HUES64 (cell line): ENCODE measurements at regions not wholly inside any gene's neighbourhood (a gene's known extent, or its start where the extent isn't known, plus 50 kb on each side); places are given as distances from the start of the nearest gene placed in this dataset.

ENCODE experiments used
- H3K27ac ChIP-seq: 2 replicates; pipeline ENCODE4 v1.7.0; 2013; ENCODE audit warnings: low read depth, low read length, inconsistent platforms
- H3K27me3 ChIP-seq: 2 replicates; pipeline ENCODE4 v1.6.1; 2013; ENCODE audit warnings: mild to moderate bottlenecking, low read length; ENCODE audit not compliant: insufficient read depth
- H3K36me3 ChIP-seq: 2 replicates; pipeline ENCODE4 v1.6.1; 2013; ENCODE audit warnings: mild to moderate bottlenecking, low read length; ENCODE audit not compliant: insufficient read depth
- H3K4me1 ChIP-seq: 2 replicates; pipeline ENCODE4 v1.6.1; 2013; ENCODE audit warnings: mild to moderate bottlenecking, low read length, moderate library complexity; ENCODE audit not compliant: insufficient read depth
- H3K4me3 ChIP-seq: 2 replicates; pipeline ENCODE4 v1.5.1; 2013; ENCODE audit warnings: mild to moderate bottlenecking, low read length, moderate library complexity
- H3K9ac ChIP-seq: 2 replicates; pipeline ENCODE4 v1.6.1; 2013; ENCODE audit warnings: mild to moderate bottlenecking, low read depth, low read length
- H3K9me3 ChIP-seq: 2 replicates; pipeline ENCODE4 v1.6.1; 2013; ENCODE audit warnings: low read depth, low read length; ENCODE audit not compliant: insufficient read depth
- WGBS: fragments of 150-250, 120-280 bp; methylation state at CpG from one replicate; pipeline ENCODE4 v1.1.7; 2013; ENCODE audit warnings: missing lambda C conversion rate; 5-methylcytosine and 5-hydroxymethylcytosine counted together

DNA sequence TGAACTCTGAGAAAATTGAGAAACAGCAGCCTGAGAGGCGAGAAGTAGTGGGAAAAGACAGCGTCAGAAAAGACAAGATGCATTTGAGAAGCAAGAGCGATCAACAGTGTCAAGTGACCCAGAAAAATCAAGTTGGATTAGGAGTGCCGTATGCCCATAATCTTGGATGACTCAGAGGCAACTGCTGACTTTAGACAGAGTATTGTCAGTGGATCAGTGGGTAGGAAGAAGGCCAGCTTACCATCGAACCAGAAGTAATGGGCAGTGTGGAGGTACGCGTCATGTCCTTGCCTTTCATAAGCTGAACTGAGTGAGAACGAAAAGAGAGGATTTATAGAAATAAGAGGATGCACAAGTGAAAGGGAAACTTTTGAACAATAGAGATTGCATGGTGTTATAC is 151.0 kb upstream of the NAV3 start:
- Histone ChIP-seq H3K9ac (no peak overlapping the region), H3K4me1 (no peaks in the 10 kb centered on the region), H3K27ac (no peak overlapping the region), H3K9me3 (no peaks in the 10 kb centered on the region), H3K36me3 (no peaks in the 10 kb centered on the region), H3K27me3 (peaks cover 15% of the 10 kb centered on the region; the same call in 1 of the 2 replicates), H3K4me3 (no peak overlapping the region)
- WGBS = 93% methylated on average over 8 of the region's 8 CpGs

DNA sequence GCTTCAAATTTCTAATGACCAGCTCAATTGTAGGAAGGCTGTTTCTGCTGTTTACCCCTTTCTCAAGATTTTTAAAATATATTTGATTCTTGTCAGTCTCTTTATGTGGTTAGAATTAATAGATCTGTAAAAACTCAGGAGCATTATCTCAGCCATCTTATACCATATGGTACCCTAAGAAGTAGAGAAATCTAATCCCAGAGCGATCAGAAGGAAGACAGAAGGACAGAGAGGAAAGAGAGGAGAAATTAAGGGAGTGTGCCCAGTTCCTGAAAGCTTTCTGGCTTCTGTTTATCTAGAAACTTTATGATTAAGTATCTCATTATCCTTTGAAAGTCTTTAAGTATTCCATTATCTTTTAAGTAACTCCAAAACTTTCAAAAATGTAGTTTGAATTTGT is 152.1 kb upstream of the NAV3 start:
- no peaks in the 10 kb centered on the region for H3K4me1 ChIP-seq
- WGBS = 100% methylated on average over 1 of the region's 1 CpG
- no peak overlapping the region for H3K9ac ChIP-seq

DNA sequence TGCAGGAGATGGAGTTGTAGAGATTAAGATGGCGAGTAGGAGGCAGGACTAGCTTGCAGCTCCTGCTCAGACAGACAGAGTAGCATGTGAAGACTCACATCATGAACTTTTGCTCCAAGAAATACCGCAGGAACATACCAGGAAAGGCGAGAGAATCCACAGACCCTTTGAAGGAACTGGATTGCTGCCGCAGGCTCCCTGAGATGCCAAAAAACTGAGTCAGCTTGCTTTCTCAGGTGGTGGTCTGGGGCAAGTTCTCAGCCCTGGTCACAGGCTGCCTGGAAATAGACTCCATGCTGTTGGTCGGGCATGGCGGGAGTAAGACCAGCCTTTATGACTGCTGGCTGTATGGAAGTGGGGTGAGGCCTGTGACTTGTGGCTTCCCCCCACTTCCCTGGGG is 163.6 kb upstream of the NAV3 start:
- Histone ChIP-seq H3K36me3 (no peaks in the 10 kb centered on the region), H3K9me3 (peaks cover 2% of the 10 kb centered on the region; the same call in 1 of the 2 replicates), H3K27me3 (no peaks in the 10 kb centered on the region), H3K27ac (no peak overlapping the region), H3K4me3 (no peak overlapping the region), H3K4me1 (no peaks in the 10 kb centered on the region), H3K9ac (no peak overlapping the region)
- whole genome bisulfite sequencing = 88% methylated on average over 6 of the region's 6 CpGs

More for the DNA sequence above, 152.1 kb upstream of the NAV3 start:
- Histone ChIP-seq H3K27me3 (peaks cover 15% of the 10 kb centered on the region; the same call in 1 of the 2 replicates), H3K36me3 (no peaks in the 10 kb centered on the region), H3K9me3 (no peaks in the 10 kb centered on the region), H3K27ac (no peak overlapping the region), H3K4me3 (no peak overlapping the region)

DNA sequence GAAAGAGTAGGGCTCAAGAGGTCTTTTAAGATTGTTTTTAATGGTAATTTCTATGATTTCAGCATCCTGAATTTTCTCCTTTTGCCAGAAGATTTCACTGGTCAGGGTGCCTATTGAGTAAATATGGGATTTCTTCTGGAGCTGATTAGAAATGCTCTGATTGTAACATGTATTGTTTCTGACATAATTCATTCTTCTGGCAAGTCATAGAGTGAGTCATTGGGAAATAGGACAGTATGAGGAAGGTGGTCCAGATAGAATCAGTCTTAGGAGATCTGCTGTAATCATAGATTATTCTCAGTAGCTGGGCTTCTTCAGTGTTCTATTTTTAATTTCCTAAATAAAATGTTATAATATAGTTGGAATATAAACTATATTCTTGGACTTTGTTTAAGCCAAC is 182.0 kb upstream of the NAV3 start:
- no peaks in the 10 kb centered on the region for H3K9me3 ChIP-seq
- H3K9ac ChIP-seq = no peak overlapping the region
- no peak overlapping the region for H3K27ac ChIP-seq
- no peaks in the 10 kb centered on the region for H3K27me3 ChIP-seq
- no peaks in the 10 kb centered on the region for H3K36me3 ChIP-seq
- no peak overlapping the region for H3K4me3 ChIP-seq
- H3K4me1 ChIP-seq = peaks cover 42% of the 10 kb centered on the region

DNA sequence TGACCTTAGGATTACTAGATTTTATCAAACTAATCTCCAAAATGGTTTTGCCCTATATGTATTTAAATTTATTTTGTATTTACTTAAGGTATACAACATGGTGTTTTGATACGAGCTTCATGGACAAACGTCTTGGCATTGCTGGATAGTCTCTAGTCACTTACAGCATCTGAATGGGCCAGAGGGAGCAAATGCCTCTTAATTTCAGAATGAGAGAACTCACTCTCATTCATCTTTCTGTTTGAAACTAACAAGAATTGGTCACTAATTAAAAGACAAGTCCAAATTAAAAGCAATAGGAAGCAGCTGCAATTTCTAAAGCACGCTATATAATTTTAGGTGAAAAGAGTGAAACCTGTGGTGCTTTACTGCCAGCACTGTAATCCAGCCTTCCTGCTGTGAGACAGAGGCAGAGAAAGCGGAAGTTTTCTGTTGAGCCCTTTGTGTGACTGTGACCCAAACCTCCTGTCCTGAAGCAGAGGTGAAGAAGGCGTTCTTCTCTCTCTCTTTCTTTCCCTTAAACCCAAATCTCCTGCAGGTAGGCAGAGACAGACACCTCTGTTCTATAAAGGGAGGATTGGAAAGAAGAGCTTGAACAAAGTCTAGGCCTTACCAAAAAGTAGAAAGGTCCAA is 184.6 kb upstream of the NAV3 start:
- H3K9ac ChIP-seq = 0 out of 2 replicates have a peak overlapping the region, but pooled peaks have one; percentile 20
- H3K27ac ChIP-seq = peak overlapping the region; percentile 81; the same call in 1 of the 2 replicates
- H3K9me3 ChIP-seq = no peaks in the 10 kb centered on the region
- H3K4me1 ChIP-seq = peaks cover 46% of the 10 kb centered on the region
- no peaks in the 10 kb centered on the region for H3K36me3 ChIP-seq
- H3K4me3 ChIP-seq = peak overlapping the region; percentile 26; the same call in 1 of the 2 replicates
- H3K27me3 ChIP-seq = no peaks in the 10 kb centered on the region
- WGBS = 19% methylated on average over 5 of the region's 5 CpGs

DNA sequence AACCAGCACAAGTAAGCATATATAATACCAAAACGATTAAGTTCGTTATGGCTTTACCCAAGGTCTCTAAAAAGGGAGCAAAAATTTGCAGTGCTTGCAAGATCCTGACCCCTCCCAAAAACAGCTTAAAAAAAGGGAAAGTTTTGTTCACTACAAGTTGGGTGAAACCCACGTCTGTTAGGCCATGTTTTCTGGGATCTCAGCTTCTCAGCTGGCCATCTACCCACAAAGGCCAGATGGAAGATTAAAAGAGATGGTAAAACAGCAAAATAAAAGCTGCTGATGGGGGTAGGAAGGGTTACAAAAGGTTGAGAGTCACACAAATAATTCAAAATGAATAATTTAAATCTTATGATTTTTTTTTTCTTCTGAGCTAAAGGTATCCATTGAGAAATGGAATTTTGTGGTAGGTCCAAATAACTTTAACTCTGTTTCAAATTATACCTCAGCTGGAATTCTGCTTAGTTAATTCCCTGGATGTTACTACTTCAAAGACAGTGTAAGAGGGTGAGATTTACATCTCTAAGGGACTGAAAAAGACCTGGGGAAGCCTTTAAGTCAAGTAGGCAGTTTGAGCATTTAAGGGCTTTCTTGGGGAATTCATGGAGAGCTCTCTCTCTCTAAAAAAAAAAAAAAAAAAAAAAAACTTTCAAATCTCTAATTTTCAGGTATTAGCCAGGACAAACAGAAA is 185.6 kb upstream of the NAV3 start:
- Histone ChIP-seq H3K27ac (peak overlapping the region; percentile 81), H3K9ac (peak overlapping the region; percentile 15; the same call in 1 of the 2 replicates), H3K27me3 (no peaks in the 10 kb centered on the region), H3K4me3 (peak overlapping the region; percentile 26), H3K4me1 (peaks cover 52% of the 10 kb centered on the region), H3K36me3 (no peaks in the 10 kb centered on the region), H3K9me3 (no peaks in the 10 kb centered on the region)
- 7% methylated on average over 3 of the region's 3 CpGs for WGBS

DNA sequence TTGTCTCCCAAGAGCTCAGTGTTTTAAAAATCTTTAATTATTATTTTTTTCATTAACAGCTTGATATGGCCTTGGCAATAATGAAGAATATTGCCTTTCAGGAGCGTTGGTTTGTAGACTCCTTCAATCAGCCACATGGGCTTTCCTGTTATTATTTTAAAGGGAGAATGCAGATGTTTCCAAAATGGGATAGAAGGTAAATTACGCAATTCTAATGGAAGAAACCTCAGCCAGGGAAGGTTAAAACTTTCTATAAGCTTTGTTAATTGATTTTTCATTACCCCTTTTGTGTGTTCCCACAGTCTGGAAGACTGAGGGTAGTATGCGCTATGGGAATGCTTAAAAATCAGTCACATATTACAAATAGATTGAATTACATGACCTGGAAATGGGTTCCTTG is 188.4 kb upstream of the NAV3 start:
- Histone ChIP-seq H3K27ac (no peak overlapping the region), H3K4me1 (peaks cover 58% of the 10 kb centered on the region)
- 93% methylated on average over 2 of the region's 3 CpGs for WGBS

GRCh38 chr12:77640356-77640755 is 190.3 kb upstream of the NAV3 start:
- Histone ChIP-seq H3K36me3 (no peaks in the 10 kb centered on the region), H3K4me3 (no peak overlapping the region), H3K27ac (no peak overlapping the region), H3K9me3 (no peaks in the 10 kb centered on the region), H3K9ac (no peak overlapping the region), H3K27me3 (no peaks in the 10 kb centered on the region), H3K4me1 (peaks cover 40% of the 10 kb centered on the region)

More for the DNA sequence above, 188.4 kb upstream of the NAV3 start:
- Histone ChIP-seq H3K4me3 (no peak overlapping the region), H3K27me3 (no peaks in the 10 kb centered on the region), H3K9me3 (no peaks in the 10 kb centered on the region), H3K36me3 (no peaks in the 10 kb centered on the region), H3K9ac (no peak overlapping the region)

GRCh38 chr12:77630790-77631445 is 199.8 kb upstream of the NAV3 start:
- H3K27ac ChIP-seq = no peak overlapping the region
- 87% methylated on average over 1 of the region's 1 CpG for WGBS
- no peaks in the 10 kb centered on the region for H3K27me3 ChIP-seq
- no peaks in the 10 kb centered on the region for H3K4me1 ChIP-seq
- no peak overlapping the region for H3K9ac ChIP-seq
- no peak overlapping the region for H3K4me3 ChIP-seq
- no peaks in the 10 kb centered on the region for H3K36me3 ChIP-seq
- no peaks in the 10 kb centered on the region for H3K9me3 ChIP-seq

- Histone ChIP-seq H3K4me3 (no peak overlapping the region), H3K9me3 (no peaks in the 10 kb centered on the region), H3K27me3 (no peaks in the 10 kb centered on the region), H3K4me1 (no peaks in the 10 kb centered on the region), H3K27ac (no peak overlapping the region), H3K36me3 (no peaks in the 10 kb centered on the region), H3K9ac (no peak overlapping the region)
- 100% methylated on average over 1 of the region's 3 CpGs for WGBS
Observed at GRCh38 chr12:77630344-77630743, 200.3 kb upstream of the NAV3 start.

GRCh38 chr12:77629141-77629540 is 201.6 kb upstream of the NAV3 start:
- Histone ChIP-seq H3K4me1 (no peaks in the 10 kb centered on the region), H3K27ac (no peak overlapping the region), H3K4me3 (no peak overlapping the region), H3K27me3 (no peaks in the 10 kb centered on the region), H3K36me3 (no peaks in the 10 kb centered on the region), H3K9ac (no peak overlapping the region), H3K9me3 (no peaks in the 10 kb centered on the region)
